HG02973 (cell line): ENCODE measurements at regions not wholly inside any gene's neighbourhood (a gene's known extent, or its start where the extent isn't known, plus 50 kb on each side); places are given as distances from the start of the nearest gene placed in this dataset.
"Not testable (repeated sequence)": the region's sequence is repeated elsewhere in the genome, so short reads cannot be mapped to it uniquely, and the experiment has no call there.

Source experiments
- ATAC-seq: cut with Tn5 transposase; IDR thresholded peaks from one replicate; pipeline ENCODE4 v1.9.1; 2021; ENCODE audit warnings: moderate library complexity; ENCODE audit not compliant: unreplicated experiment

- no peak for ATAC-seq
These were observed 770.2 kb upstream of the FAM174A start for GRCh38 chr5:99765011-99765410.

GRCh38 chr5:99763021-99763774, 772.0 kb upstream of the FAM174A start:
- ATAC-seq, result no peak

GRCh38 chr5:99747342-99747741, 787.8 kb upstream of the FAM174A start:
- ATAC-seq, result no peak

- not testable (repeated sequence) for ATAC-seq
These were observed 802.0 kb upstream of the FAM174A start for GRCh38 chr5:99733146-99733545.

GRCh38 chr5:99730653-99731052, 801.8 kb upstream of the CHD1 start:
- not testable (repeated sequence) for ATAC-seq

GRCh38 chr5:99724732-99725290, 796.0 kb upstream of the CHD1 start:
- no peak for ATAC-seq

GRCh38 chr5:99721506-99721905, 792.7 kb upstream of the CHD1 start:
- ATAC-seq, result no peak

GRCh38 chr5:99715921-99716320, 787.1 kb upstream of the CHD1 start:
- no peak for ATAC-seq

GRCh38 chr5:99706160-99706559, 777.4 kb upstream of the CHD1 start:
- no peak for ATAC-seq

- ATAC-seq, result no peak
These were observed 773.8 kb upstream of the CHD1 start for GRCh38 chr5:99702565-99702964.

GRCh38 chr5:99694884-99695283, 766.1 kb upstream of the CHD1 start:
- no peak for ATAC-seq

GRCh38 chr5:99686538-99686937, 757.7 kb upstream of the CHD1 start:
- ATAC-seq, result no peak

GRCh38 chr5:99675974-99676373, 747.2 kb upstream of the CHD1 start:
- no peak for ATAC-seq

GRCh38 chr5:99674101-99674500, 745.3 kb upstream of the CHD1 start:
- ATAC-seq, result no peak

GRCh38 chr5:99664972-99665371, 736.2 kb upstream of the CHD1 start:
- no peak for ATAC-seq

- ATAC-seq, result no peak
These were observed 722.5 kb upstream of the CHD1 start for GRCh38 chr5:99651298-99651697.

- no peak for ATAC-seq
These were observed 717.3 kb upstream of the CHD1 start for GRCh38 chr5:99646011-99646647.

- ATAC-seq, result no peak
These were observed 716.0 kb upstream of the CHD1 start for GRCh38 chr5:99644822-99645221.

GRCh38 chr5:99640646-99641045, 711.8 kb upstream of the CHD1 start:
- ATAC-seq, result no peak

GRCh38 chr5:99639905-99640304, 711.1 kb upstream of the CHD1 start:
- no peak for ATAC-seq

GRCh38 chr5:99636663-99637062, 707.9 kb upstream of the CHD1 start:
- ATAC-seq, result no peak
